ENCODE measurements at regions not wholly inside any gene's neighbourhood (a gene's known extent, or its start where the extent isn't known, plus 50 kb on each side); places are given as distances from the start of the nearest gene placed in this dataset.

- CTCF ChIA-PET (ENCODE audit: partially characterized antibody) = interaction anchor here (1.2 to 2.7 kb wide), 2 partner anchors 8 to 9 kb away, joined by 4 to 11 read pairs; no protein-coding TSS in a partner anchor
- no peak overlapping the region for H4K8ac ChIP-seq (ENCODE audit: extremely low read depth, insufficient read depth, low read length)
These were observed 169.8 kb downstream of the ABCC12 start for GRCh38 chr16:47986031-47986430.

More at GRCh38 chr16:47986031-47986430, 169.8 kb downstream of the ABCC12 start:
- no peak overlapping the region for H2BK15ac ChIP-seq (ENCODE audit: low read length)
- no peak overlapping the region for H4K5ac ChIP-seq (ENCODE audit: insufficient read length, low read depth, low read length)
- no peak overlapping the region for H2BK20ac ChIP-seq (ENCODE audit: low read length)
- H2BK5ac ChIP-seq (ENCODE audit: low read depth, low read length) = no peak overlapping the region
- no peak overlapping the region for H4K91ac ChIP-seq (replicated peaks; ENCODE audit: insufficient read length, low read length)
- H3K4me3 ChIP-seq (ENCODE audit: extremely low read depth in 1 of 4, insufficient read depth in 2 of 4, low read depth in 3 of 4, low read length in 4 of 4) = no peak overlapping the region
- H3K4ac ChIP-seq (replicated peaks; ENCODE audit: insufficient read length, low read depth, low read length) = no peak overlapping the region
- POLR2A ChIA-PET (ENCODE audit: partially characterized antibody) = no interaction called here
- no peak overlapping the region for H3K14ac ChIP-seq (ENCODE audit: insufficient read length)
- H2AK5ac ChIP-seq (ENCODE audit: low read depth, low read length) = no peak overlapping the region
- H3K36me3 ChIP-seq (ENCODE audit: control insufficient read depth in 2 of 4, insufficient read depth in 4 of 4, low read length in 3 of 4) = no peaks in the 10 kb centered on the region
- H4K20me1 ChIP-seq (replicated peaks in 1 of 2; ENCODE audit: control insufficient read depth in 1 of 2, insufficient read depth in 2 of 2, low read length in 2 of 2) = no peaks in the 10 kb centered on the region
- no peak overlapping the region; a peak in 1 of 4 replicates for H3K4me2 ChIP-seq (ENCODE audit: insufficient read depth in 1 of 2, low read depth in 2 of 2, low read length in 2 of 2)
- peaks cover 3 to 4% of the 10 kb centered on the region in 2 experiments; a peak in 1 of 4 replicates for H3K9me3 ChIP-seq (ENCODE audit: insufficient read depth in 2 of 2, low read depth in 1 of 2, low read length in 1 of 2)
- peaks cover 0 to 4% (median 1%) of the 10 kb centered on the region in 4 experiments; a peak in 2 of 7 replicates for H3K27me3 ChIP-seq (replicated peaks in 1 of 4; ENCODE audit: control insufficient read depth in 3 of 4, extremely low read depth in 1 of 4, insufficient read depth in 3 of 4, low read length in 3 of 4)
- FAIRE-seq (no peak), DNase-seq (ENCODE audit: low read depth in 1 of 2, low spot score in 2 of 2) (no peak)
- no peaks in the 10 kb centered on the region for H3K79me1 ChIP-seq (ENCODE audit: low read depth, low read length)
- H3K18ac ChIP-seq (ENCODE audit: extremely low read depth, low read length) = no peak overlapping the region
- H3K56ac ChIP-seq (replicated peaks; ENCODE audit: insufficient read length, low read depth, low read length) = no peak overlapping the region
- H3K79me2 ChIP-seq (ENCODE audit: control insufficient read depth in 1 of 2, insufficient read depth in 2 of 2, low read length in 2 of 2) = no peaks in the 10 kb centered on the region
- H3K27ac ChIP-seq (ENCODE audit: low read depth, low read length) = no peak overlapping the region
- H2BK12ac ChIP-seq (ENCODE audit: low read depth, low read length) = no peak overlapping the region
- H2BK120ac ChIP-seq (replicated peaks; ENCODE audit: low read depth, low read length) = no peak overlapping the region
- no peak overlapping the region for H3K23ac ChIP-seq (ENCODE audit: insufficient read length)
- H2AFZ ChIP-seq (ENCODE audit: low read length) = no peak overlapping the region
- TF ChIP-seq EP300 (IDR thresholded peaks at IDR 0.05; ENCODE audit: borderline replicate concordance in 1 of 2, low read depth in 2 of 2, low read length in 2 of 2) (no peak), MAFK (IDR thresholded peaks at IDR 0.05; ENCODE audit: low read depth, low read length) (no peak), GTF2F1 (IDR thresholded peaks at IDR 0.05; ENCODE audit: borderline replicate concordance, low read depth, low read length) (no peak), CTCF (IDR thresholded peaks at IDR 0.05; ENCODE audit: control extremely low read depth in 1 of 3, insufficient read depth in 1 of 3, low read depth in 1 of 3, low read length in 3 of 3) (no peak), POU5F1 (IDR thresholded peaks at IDR 0.05; ENCODE audit: low read depth, low read length) (no peak), SRF (IDR thresholded peaks at IDR 0.05; ENCODE audit: low read depth, low read length) (no peak), POLR2A (IDR thresholded peaks at IDR 0.05; ENCODE audit: control extremely low read depth in 1 of 2, low read depth in 2 of 2, low read length in 2 of 2) (no peak), YY1 (IDR thresholded peaks at IDR 0.05; ENCODE audit: low read depth, low read length) (no peak), TAF7 (optimal IDR thresholded peaks at IDR 0.05; ENCODE audit: borderline replicate concordance, low read depth, low read length) (no peak), TBP (IDR thresholded peaks at IDR 0.05; ENCODE audit: low read depth, low read length) (no peak), EGR1 (IDR thresholded peaks at IDR 0.05; ENCODE audit: borderline replicate concordance, low read depth, low read length) (no peak), SP1 (IDR thresholded peaks at IDR 0.05; ENCODE audit: low read depth, low read length) (no peak), SIN3A (conservative IDR thresholded peaks at IDR 0.05 in 1 of 2, IDR thresholded peaks at IDR 0.05 in 1 of 2; ENCODE audit: low read depth in 1 of 2, low read length in 2 of 2) (no peak)
- no peak overlapping the region for H3K9ac ChIP-seq (replicated peaks in 1 of 4; ENCODE audit: extremely low read depth in 1 of 4, low read depth in 3 of 4, low read length in 3 of 4)
- no peaks in the 10 kb centered on the region for H3K23me2 ChIP-seq (ENCODE audit: low read depth, low read length)
- peaks cover 0 to 9% (median 6%) of the 10 kb centered on the region in 4 experiments; a peak in 3 of 7 replicates for H3K4me1 ChIP-seq (replicated peaks in 1 of 4; ENCODE audit: control insufficient read depth in 3 of 4, insufficient read depth in 4 of 4, low read length in 3 of 4)
